Neural progenitor cell (in vitro differentiated cells): ENCODE measurements at regions not wholly inside any gene's neighbourhood (a gene's known extent, or its start where the extent isn't known, plus 50 kb on each side); places are given as distances from the start of the nearest gene placed in this dataset.

ENCODE experiments used
- DNase-seq: peaks from one replicate; pipeline ENCODE4 v3.0.0-alpha.2; 2016; ENCODE audit warnings: low spot score
- H2AFZ ChIP-seq: fragments of 200-600 bp; sonication (generic); replicated peaks from 2 replicates; pipeline ENCODE4 v1.6.1; 2016; ENCODE audit warnings: antibody characterized with exemption
- H3F3A ChIP-seq: fragments of 200-600 bp; sonication (generic); 2 replicates; pipeline ENCODE4 v1.6.1; 2016; ENCODE audit warnings: antibody characterized with exemption, low read depth
- H3K27ac ChIP-seq: fragments of 200-600 bp; sonication (generic); 2 replicates; pipeline ENCODE4 v1.5.1; 2016; ENCODE audit warnings: mild to moderate bottlenecking
- H3K27me3 ChIP-seq: fragments of 200-600 bp; sonication (generic); 2 replicates; pipeline ENCODE4 v1.6.1; 2016; ENCODE audit warnings: mild to moderate bottlenecking, moderate library complexity
- H3K36me3 ChIP-seq: fragments of 200-600 bp; sonication (generic); 2 replicates; pipeline ENCODE4 v1.5.1; 2016
- H3K4me1 ChIP-seq: fragments of 200-600 bp; sonication (generic); 2 replicates; pipeline ENCODE4 v1.6.1; 2016; ENCODE audit warnings: mixed run types
- H3K4me2 ChIP-seq: fragments of 200-600 bp; sonication (generic); 2 replicates; pipeline ENCODE4 v1.6.1; 2016
- H3K4me3 ChIP-seq: fragments of 200-600 bp; sonication (generic); 2 replicates; pipeline ENCODE4 v1.5.1; 2016
- H3K79me2 ChIP-seq: fragments of 200-600 bp; sonication (generic); 2 replicates; pipeline ENCODE4 v1.6.1; 2016; ENCODE audit warnings: low read depth
- H3K9ac ChIP-seq: fragments of 200-600 bp; sonication (generic); 2 replicates; pipeline ENCODE4 v1.6.1; 2016
- H3K9me3 ChIP-seq: fragments of 200-600 bp; sonication (generic); 2 replicates; pipeline ENCODE4 v1.5.1; 2016; ENCODE audit warnings: low read depth
- H4K20me1 ChIP-seq: fragments of 200-600 bp; sonication (generic); 2 replicates; pipeline ENCODE4 v1.6.1; 2016; ENCODE audit warnings: low read depth
- H3K27ac Mint-ChIP-seq: 3 replicates; pipeline ENCODE4 v1.8.0; 2021; ENCODE audit warnings: mixed read lengths
- H3K27me3 Mint-ChIP-seq: 2 replicates; pipeline ENCODE4 v1.8.0; 2022; ENCODE audit warnings: low read depth, mild to moderate bottlenecking, inconsistent platforms, moderate library complexity, mixed read lengths; ENCODE audit not compliant: insufficient read depth
- H3K36me3 Mint-ChIP-seq: 3 replicates; pipeline ENCODE4 v1.8.0; 2021; ENCODE audit warnings: mixed read lengths
- H3K4me1 Mint-ChIP-seq: 3 replicates; pipeline ENCODE4 v1.8.0; 2021; ENCODE audit warnings: mixed read lengths
- H3K4me3 Mint-ChIP-seq: 3 replicates; pipeline ENCODE4 v1.8.0; 2021; ENCODE audit warnings: mild to moderate bottlenecking, moderate library complexity, mixed read lengths
- H3K9me3 Mint-ChIP-seq: 3 replicates; pipeline ENCODE4 v1.8.0; 2020; ENCODE audit warnings: mixed read lengths
- CTCF ChIP-seq: fragments of 200-600 bp; sonication (generic); IDR thresholded peaks from 2 replicates; pipeline ENCODE4 v1.5.1; 2017; ENCODE audit warnings: antibody characterized with exemption, mild to moderate bottlenecking
- EZH2 ChIP-seq: fragments of 200-600 bp; sonication (generic); IDR thresholded peaks from 2 replicates; pipeline ENCODE4 v1.6.1; 2017; ENCODE audit warnings: antibody characterized with exemption, mild to moderate bottlenecking, moderate library complexity
- EZH2phosphoT487 ChIP-seq: fragments of 200-600 bp; sonication (generic); IDR thresholded peaks from 2 replicates; pipeline ENCODE4 v1.6.1; 2017; ENCODE audit warnings: antibody characterized with exemption

- Histone ChIP-seq H3K9ac (no peak overlapping the region), H3K27me3 (no peaks in the 10 kb centered on the region), H3K4me1 (no peaks in the 10 kb centered on the region), H3K27ac (no peak overlapping the region), H3K79me2 (no peaks in the 10 kb centered on the region), H3K9me3 (no peaks in the 10 kb centered on the region), H3K36me3 (no peaks in the 10 kb centered on the region), H2AFZ (no peak overlapping the region), H4K20me1 (no peaks in the 10 kb centered on the region), H3K4me3 (no peak overlapping the region), H3K4me2 (no peak overlapping the region), H3F3A (no peaks in the 10 kb centered on the region)
- TF ChIP-seq EZH2phosphoT487 = no peak
- TF ChIP-seq CTCF = no peak
- TF ChIP-seq EZH2 = no peak
- H3K4me1 Mint-ChIP-seq = no peaks in the 10 kb centered on the region
- no peak for DNase-seq
- H3K9me3 Mint-ChIP-seq = no peaks in the 10 kb centered on the region
- no peak overlapping the region for H3K4me3 Mint-ChIP-seq
- no peaks in the 10 kb centered on the region for H3K36me3 Mint-ChIP-seq
- H3K27me3 Mint-ChIP-seq = no peaks in the 10 kb centered on the region
- no peak overlapping the region for H3K27ac Mint-ChIP-seq
These were observed 661.6 kb upstream of the PKN2 start for GRCh38 chr1:88022516-88022915.

DNA sequence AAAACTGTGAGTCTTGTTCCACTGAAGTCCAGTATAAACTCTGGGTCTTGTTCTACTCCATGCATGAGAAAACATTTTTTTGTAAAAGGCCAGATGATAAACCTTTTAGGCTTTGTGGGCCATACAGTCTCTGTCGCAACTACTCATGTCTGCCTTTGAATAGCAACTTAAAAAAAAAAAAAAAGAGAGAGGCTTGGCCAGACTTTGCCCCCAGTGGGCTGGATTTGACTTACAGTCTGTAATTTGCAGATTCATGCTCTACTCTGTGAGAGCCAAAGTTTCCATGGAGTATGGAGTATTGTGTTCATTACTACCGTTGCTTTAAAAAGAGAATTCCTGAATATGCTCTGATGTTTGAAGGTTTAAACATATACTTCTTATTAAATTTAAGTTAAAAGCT lies 654.9 kb upstream of the PKN2 start:
- Histone ChIP-seq H3K4me1 (no peaks in the 10 kb centered on the region), H3K79me2 (no peaks in the 10 kb centered on the region), H4K20me1 (no peaks in the 10 kb centered on the region), H3K4me3 (no peak overlapping the region), H3K9me3 (no peaks in the 10 kb centered on the region), H3K36me3 (no peaks in the 10 kb centered on the region), H3F3A (no peaks in the 10 kb centered on the region), H3K27ac (no peak overlapping the region), H2AFZ (no peak overlapping the region), H3K27me3 (no peaks in the 10 kb centered on the region), H3K9ac (no peak overlapping the region), H3K4me2 (no peak overlapping the region)
- Mint-ChIP-seq H3K4me3 (no peak overlapping the region), H3K27me3 (no peaks in the 10 kb centered on the region), H3K27ac (no peak overlapping the region), H3K9me3 (no peaks in the 10 kb centered on the region), H3K36me3 (no peaks in the 10 kb centered on the region), H3K4me1 (no peaks in the 10 kb centered on the region)
- no peak for TF ChIP-seq EZH2phosphoT487
- TF ChIP-seq CTCF = peak; percentile 32
- peak; percentile 30 for DNase-seq

DNA sequence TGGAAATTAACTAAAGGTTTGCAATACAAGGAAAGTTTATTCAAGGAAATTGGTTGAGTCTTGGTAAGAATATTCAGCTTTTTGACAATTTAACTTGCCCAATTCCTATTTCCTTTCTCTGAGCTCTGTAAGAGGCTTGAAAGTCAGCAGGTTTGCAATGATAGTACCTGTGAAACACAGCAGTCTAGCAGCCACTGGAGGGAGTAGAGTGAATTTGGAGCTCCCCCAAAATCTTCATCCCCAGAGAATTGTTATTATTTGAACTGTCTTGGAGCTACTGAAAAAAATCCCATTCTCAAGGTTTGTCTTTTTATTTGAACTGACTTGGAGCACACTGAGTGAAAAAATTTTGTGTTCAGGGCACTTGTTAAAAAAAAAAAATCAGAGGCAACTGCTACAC lies 654.2 kb upstream of the PKN2 start:
- TF ChIP-seq EZH2phosphoT487 (no peak), CTCF (peak; percentile 11), EZH2 (no peak)
- H3K9me3 ChIP-seq = no peaks in the 10 kb centered on the region

DNA sequence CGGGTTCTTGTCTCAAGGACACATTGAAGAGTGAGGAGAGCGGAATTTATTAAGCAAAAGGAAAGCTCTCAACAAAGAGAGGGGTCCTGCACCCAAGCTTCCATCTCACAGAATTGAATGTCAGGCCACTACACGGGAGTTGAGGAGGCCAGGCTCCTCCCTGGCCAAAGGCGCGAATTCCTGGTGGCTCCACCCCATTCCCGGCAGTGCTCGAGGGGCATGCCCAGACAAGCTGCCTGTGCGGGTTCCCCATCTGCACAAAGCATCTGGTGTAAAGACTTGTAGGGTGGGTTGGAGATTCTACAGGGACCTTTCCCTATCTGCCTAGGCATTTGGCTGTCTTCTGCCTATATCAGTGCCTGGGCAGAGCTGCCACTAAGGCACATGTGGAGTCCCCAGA lies 648.5 kb upstream of the PKN2 start:
- Mint-ChIP-seq H3K4me3 (no peak overlapping the region), H3K27me3 (peaks cover 3% of the 10 kb centered on the region), H3K9me3 (peaks cover 15% of the 10 kb centered on the region), H3K4me1 (no peaks in the 10 kb centered on the region), H3K27ac (no peak overlapping the region), H3K36me3 (no peaks in the 10 kb centered on the region)
- DNase-seq = no peak
- no peaks in the 10 kb centered on the region for H3F3A ChIP-seq
- peaks cover under 1% of the 10 kb centered on the region for H3K9me3 ChIP-seq
- H3K27ac ChIP-seq = no peak overlapping the region
- H3K36me3 ChIP-seq = no peaks in the 10 kb centered on the region
- no peak overlapping the region for H2AFZ ChIP-seq
- H3K4me2 ChIP-seq = no peak overlapping the region
- no peaks in the 10 kb centered on the region for H4K20me1 ChIP-seq
- H3K9ac ChIP-seq = no peak overlapping the region
- H3K4me1 ChIP-seq = no peaks in the 10 kb centered on the region
- H3K4me3 ChIP-seq = no peak overlapping the region
- TF ChIP-seq EZH2phosphoT487 = no peak
- no peak for TF ChIP-seq EZH2
- TF ChIP-seq CTCF = no peak
- no peaks in the 10 kb centered on the region for H3K27me3 ChIP-seq
- H3K79me2 ChIP-seq = no peaks in the 10 kb centered on the region

More for the DNA sequence above, 654.2 kb upstream of the PKN2 start:
- Histone ChIP-seq H3K27ac (no peak overlapping the region), H4K20me1 (no peaks in the 10 kb centered on the region), H3K9ac (no peak overlapping the region), H2AFZ (peak overlapping the region; percentile 55), H3K4me2 (no peak overlapping the region), H3F3A (no peaks in the 10 kb centered on the region), H3K36me3 (no peaks in the 10 kb centered on the region), H3K4me1 (no peaks in the 10 kb centered on the region), H3K4me3 (no peak overlapping the region), H3K27me3 (no peaks in the 10 kb centered on the region), H3K79me2 (no peaks in the 10 kb centered on the region)
- no peak for DNase-seq
- Mint-ChIP-seq H3K36me3 (no peaks in the 10 kb centered on the region), H3K9me3 (no peaks in the 10 kb centered on the region), H3K27ac (no peak overlapping the region), H3K4me1 (no peaks in the 10 kb centered on the region), H3K4me3 (no peak overlapping the region), H3K27me3 (no peaks in the 10 kb centered on the region)
